ENCODE measurements at regions not wholly inside any gene's neighbourhood (a gene's known extent, or its start where the extent isn't known, plus 50 kb on each side); places are given as distances from the start of the nearest gene placed in this dataset.

GRCh38 chr5:77847129-77847460 lies 71.0 kb upstream of the TBCA start:
- TF ChIP-seq ZC3H10 (CRISPR knock-in tag; IDR thresholded peaks at IDR 0.05): no peak
- TF ChIP-seq, protein P1, sequence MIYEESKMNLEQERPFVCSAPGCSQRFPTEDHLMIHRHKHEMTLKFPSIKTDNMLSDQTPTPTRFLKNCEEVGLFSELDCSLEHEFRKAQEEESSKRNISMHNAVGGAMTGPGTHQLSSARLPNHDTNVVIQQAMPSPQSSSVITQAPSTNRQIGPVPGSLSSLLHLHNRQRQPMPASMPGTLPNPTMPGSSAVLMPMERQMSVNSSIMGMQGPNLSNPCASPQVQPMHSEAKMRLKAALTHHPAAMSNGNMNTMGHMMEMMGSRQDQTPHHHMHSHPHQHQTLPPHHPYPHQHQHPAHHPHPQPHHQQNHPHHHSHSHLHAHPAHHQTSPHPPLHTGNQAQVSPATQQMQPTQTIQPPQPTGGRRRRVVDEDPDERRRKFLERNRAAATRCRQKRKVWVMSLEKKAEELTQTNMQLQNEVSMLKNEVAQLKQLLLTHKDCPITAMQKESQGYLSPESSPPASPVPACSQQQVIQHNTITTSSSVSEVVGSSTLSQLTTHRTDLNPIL (CRISPR knock-in tag; IDR thresholded peaks at IDR 0.05; ENCODE audit: low read depth): no peak
